Neural progenitor cell (in vitro differentiated cells): ENCODE measurements at regions not wholly inside any gene's neighbourhood (a gene's known extent, or its start where the extent isn't known, plus 50 kb on each side); places are given as distances from the start of the nearest gene placed in this dataset.

Experiments
- EZH2 ChIP-seq: fragments of 200-600 bp; sonication (generic); IDR thresholded peaks from 2 replicates; pipeline ENCODE4 v1.6.1; 2017; ENCODE audit warnings: antibody characterized with exemption, mild to moderate bottlenecking, moderate library complexity
- TF ChIP-seq, protein P1 (sequence below): fragments of 200-600 bp; sonication (generic); IDR thresholded peaks from 2 replicates; pipeline ENCODE4 v1.5.1; 2017; ENCODE audit warnings: antibody characterized with exemption, mild to moderate bottlenecking

DNA sequence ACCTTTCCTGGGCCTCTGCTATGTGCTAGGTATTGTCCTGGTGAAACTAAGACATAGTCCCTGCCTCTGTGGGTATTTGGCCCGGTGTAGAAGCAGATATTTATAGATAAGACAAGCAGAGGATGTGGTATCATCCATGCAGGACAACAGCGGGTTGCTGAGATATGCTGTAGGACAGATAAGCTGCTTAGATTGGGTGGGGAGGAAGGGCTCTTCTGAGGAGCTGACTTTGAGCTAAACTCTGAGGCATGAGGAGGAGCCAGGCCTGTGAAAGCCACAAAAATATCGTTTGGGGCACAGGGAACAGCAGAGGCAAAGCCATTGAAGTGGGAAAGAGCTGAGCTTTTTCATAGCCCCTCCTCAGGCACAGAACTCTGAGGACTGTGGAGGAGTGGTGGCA is 492.5 kb upstream of the CFAP20DC start:
- TF ChIP-seq, protein P1, sequence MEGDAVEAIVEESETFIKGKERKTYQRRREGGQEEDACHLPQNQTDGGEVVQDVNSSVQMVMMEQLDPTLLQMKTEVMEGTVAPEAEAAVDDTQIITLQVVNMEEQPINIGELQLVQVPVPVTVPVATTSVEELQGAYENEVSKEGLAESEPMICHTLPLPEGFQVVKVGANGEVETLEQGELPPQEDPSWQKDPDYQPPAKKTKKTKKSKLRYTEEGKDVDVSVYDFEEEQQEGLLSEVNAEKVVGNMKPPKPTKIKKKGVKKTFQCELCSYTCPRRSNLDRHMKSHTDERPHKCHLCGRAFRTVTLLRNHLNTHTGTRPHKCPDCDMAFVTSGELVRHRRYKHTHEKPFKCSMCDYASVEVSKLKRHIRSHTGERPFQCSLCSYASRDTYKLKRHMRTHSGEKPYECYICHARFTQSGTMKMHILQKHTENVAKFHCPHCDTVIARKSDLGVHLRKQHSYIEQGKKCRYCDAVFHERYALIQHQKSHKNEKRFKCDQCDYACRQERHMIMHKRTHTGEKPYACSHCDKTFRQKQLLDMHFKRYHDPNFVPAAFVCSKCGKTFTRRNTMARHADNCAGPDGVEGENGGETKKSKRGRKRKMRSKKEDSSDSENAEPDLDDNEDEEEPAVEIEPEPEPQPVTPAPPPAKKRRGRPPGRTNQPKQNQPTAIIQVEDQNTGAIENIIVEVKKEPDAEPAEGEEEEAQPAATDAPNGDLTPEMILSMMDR: no peak
- no peak for TF ChIP-seq EZH2
